Muscle layer of duodenum (tissue), 2 donors: ENCODE measurements at regions not wholly inside any gene's neighbourhood (a gene's known extent, or its start where the extent isn't known, plus 50 kb on each side); places are given as distances from the start of the nearest gene placed in this dataset.

ENCODE experiments used
- H3K27ac ChIP-seq: one replicate; pipeline ENCODE4 v1.7.0; 2013; ENCODE audit warnings: mild to moderate bottlenecking, low read length
- H3K27me3 ChIP-seq: one replicate; pipeline ENCODE4 v1.7.0; 2013; ENCODE audit warnings: low read depth, mild to moderate bottlenecking, control low read depth, low read length
- H3K36me3 ChIP-seq, 2 donors: one replicate each; pipeline ENCODE4 v1.7.0; 2013; ENCODE audit warnings: low read length in 2 of 2, control low read depth in 1 of 2, mild to moderate bottlenecking in 1 of 2; ENCODE audit not compliant: insufficient read depth in 2 of 2, control insufficient read depth in 1 of 2
- H3K4me1 ChIP-seq, 2 donors: one replicate each; pipeline ENCODE4 v1.7.0; 2013; ENCODE audit warnings: low read length in 2 of 2, mild to moderate bottlenecking in 2 of 2, control low read depth in 1 of 2, moderate library complexity in 1 of 2; ENCODE audit not compliant: insufficient read depth in 2 of 2, control insufficient read depth in 1 of 2
- H3K4me3 ChIP-seq, 2 donors: one replicate each; pipeline ENCODE4 v1.7.0; 2013; ENCODE audit warnings: low read length in 2 of 2, low read depth in 1 of 2, mild to moderate bottlenecking in 1 of 2
- H3K9me3 ChIP-seq, 2 donors: one replicate each; pipeline ENCODE4 v1.7.0; 2013; ENCODE audit warnings: low read length in 2 of 2, control low read depth in 1 of 2, mild to moderate bottlenecking in 1 of 2; ENCODE audit not compliant: control insufficient read depth in 1 of 2
- donor health status: healthy.

DNA sequence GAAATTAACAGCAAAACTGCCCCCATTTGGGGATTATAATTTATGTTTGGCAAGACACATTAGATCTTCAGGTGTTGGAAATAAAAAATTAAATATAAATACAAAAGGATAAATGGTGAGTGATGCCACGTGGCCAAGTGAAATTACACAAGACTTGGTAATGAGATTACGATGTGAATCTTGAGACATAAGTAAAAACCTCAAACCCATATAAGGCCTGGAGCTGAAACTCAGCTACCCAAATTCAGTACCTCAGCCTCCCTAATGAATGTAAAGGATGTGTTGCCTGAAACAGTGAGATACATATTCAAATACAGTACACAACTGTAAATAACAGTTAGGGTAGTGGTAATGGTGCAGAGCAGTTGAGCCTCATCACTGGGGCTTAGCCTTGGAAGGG is 1146.6 kb downstream of the OTOL1 start:
- H3K4me1 ChIP-seq = no peaks in the 10 kb centered on the region
- H3K36me3 ChIP-seq = no peaks in the 10 kb centered on the region
- H3K27ac ChIP-seq = no peak overlapping the region
- no peak overlapping the region for H3K4me3 ChIP-seq
- H3K9me3 ChIP-seq = peaks cover 0 to 3% of the 10 kb centered on the region in 2 donors
- H3K27me3 ChIP-seq = no peaks in the 10 kb centered on the region

GRCh38 chr3:162647321-162647720 is 1150.7 kb downstream of the OTOL1 start:
- Histone ChIP-seq H3K27ac (no peak overlapping the region), H3K4me1 (no peaks in the 10 kb centered on the region), H3K27me3 (no peaks in the 10 kb centered on the region), H3K4me3 (no peak overlapping the region), H3K36me3 (no peaks in the 10 kb centered on the region), H3K9me3 (peaks cover 0 to 3% of the 10 kb centered on the region in 2 donors)

GRCh38 chr3:162658003-162658402 is 1161.4 kb downstream of the OTOL1 start:
- Histone ChIP-seq H3K4me1 (no peaks in the 10 kb centered on the region), H3K36me3 (no peaks in the 10 kb centered on the region), H3K9me3 (no peaks in the 10 kb centered on the region), H3K27me3 (no peaks in the 10 kb centered on the region), H3K27ac (no peak overlapping the region), H3K4me3 (no peak overlapping the region)

DNA sequence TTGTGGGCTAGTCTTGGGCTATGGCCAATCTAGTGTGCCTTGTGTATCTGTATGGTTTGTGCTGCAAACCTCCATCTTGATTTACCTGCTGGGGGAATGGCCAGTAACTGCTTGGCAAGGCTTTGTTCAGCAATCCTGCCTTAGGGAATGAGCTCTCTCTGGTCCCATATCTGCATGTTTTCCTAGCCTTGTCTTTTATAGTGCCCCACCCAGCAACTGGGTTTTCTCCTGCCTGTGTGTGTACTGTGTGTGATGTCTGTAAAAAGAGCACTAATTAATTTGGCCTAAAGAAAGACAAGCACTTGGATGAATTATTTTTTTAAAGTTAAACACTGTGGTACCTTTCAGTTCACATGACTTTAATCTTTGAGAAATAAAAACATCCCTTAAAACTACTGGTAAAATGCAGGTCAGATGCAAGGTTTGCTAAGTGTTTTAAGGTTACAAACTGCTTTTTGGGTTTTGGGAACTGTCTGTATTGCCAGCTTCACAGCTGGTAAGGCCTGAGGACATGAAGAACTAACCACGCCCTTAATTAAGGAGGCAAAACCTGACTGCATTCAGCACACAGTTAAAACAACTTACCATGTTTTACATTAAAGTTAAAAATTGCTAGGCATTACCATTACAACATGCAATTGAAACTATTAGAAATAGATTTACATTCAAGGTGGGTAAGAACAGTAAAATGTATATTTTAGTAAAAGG is 1169.2 kb downstream of the OTOL1 start:
- H3K27ac ChIP-seq = no peak overlapping the region
- no peaks in the 10 kb centered on the region for H3K4me1 ChIP-seq
- H3K27me3 ChIP-seq = no peaks in the 10 kb centered on the region

GRCh38 chr3:162666835-162667234 is 1170.2 kb downstream of the OTOL1 start:
- Histone ChIP-seq H3K9me3 (no peaks in the 10 kb centered on the region), H3K36me3 (no peaks in the 10 kb centered on the region), H3K27me3 (no peaks in the 10 kb centered on the region), H3K27ac (no peak overlapping the region), H3K4me3 (no peak overlapping the region), H3K4me1 (no peaks in the 10 kb centered on the region)

More for the DNA sequence above, 1169.2 kb downstream of the OTOL1 start:
- Histone ChIP-seq H3K9me3 (no peaks in the 10 kb centered on the region), H3K36me3 (no peaks in the 10 kb centered on the region), H3K4me3 (no peak overlapping the region)

DNA sequence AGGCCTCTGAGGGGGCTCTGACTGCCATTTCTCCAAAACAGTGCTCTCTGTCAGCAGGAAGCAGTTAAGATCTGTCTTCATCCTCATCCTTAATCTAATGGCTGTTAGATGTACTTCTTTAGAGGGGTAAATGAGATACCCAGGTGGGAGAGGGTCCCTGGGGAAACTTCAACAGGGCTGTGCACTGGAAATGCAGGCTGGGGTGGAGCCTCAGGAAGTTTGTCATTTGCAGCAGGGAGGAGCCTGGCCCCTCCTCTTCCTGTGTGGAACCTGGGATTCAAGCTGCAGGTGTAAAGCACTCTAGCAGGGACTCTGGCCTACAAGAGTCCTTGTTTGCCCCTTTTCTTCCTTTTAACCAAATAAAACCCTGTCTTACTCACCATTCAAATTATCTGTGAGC is 1173.6 kb downstream of the OTOL1 start:
- no peaks in the 10 kb centered on the region for H3K27me3 ChIP-seq
- H3K36me3 ChIP-seq = no peaks in the 10 kb centered on the region
- H3K27ac ChIP-seq = no peak overlapping the region
- no peaks in the 10 kb centered on the region for H3K9me3 ChIP-seq
- no peak overlapping the region for H3K4me3 ChIP-seq
- peaks cover 0 to 5% of the 10 kb centered on the region in 2 donors for H3K4me1 ChIP-seq

GRCh38 chr3:162677475-162677874 is 1180.9 kb downstream of the OTOL1 start:
- Histone ChIP-seq H3K4me1 (peaks cover 0 to under 1% of the 10 kb centered on the region in 2 donors), H3K9me3 (no peaks in the 10 kb centered on the region), H3K27ac (no peak overlapping the region), H3K4me3 (no peak overlapping the region), H3K27me3 (no peaks in the 10 kb centered on the region), H3K36me3 (no peaks in the 10 kb centered on the region)

- no peak overlapping the region for H3K4me3 ChIP-seq
- H3K27ac ChIP-seq = no peak overlapping the region
- no peaks in the 10 kb centered on the region for H3K27me3 ChIP-seq
- no peaks in the 10 kb centered on the region for H3K9me3 ChIP-seq
- no peaks in the 10 kb centered on the region for H3K36me3 ChIP-seq
- no peaks in the 10 kb centered on the region for H3K4me1 ChIP-seq
Observed at GRCh38 chr3:162678941-162679340, 1182.3 kb downstream of the OTOL1 start.

- Histone ChIP-seq H3K27me3 (no peaks in the 10 kb centered on the region), H3K36me3 (no peaks in the 10 kb centered on the region), H3K4me3 (no peak overlapping the region), H3K4me1 (no peaks in the 10 kb centered on the region), H3K9me3 (no peaks in the 10 kb centered on the region), H3K27ac (no peak overlapping the region)
Observed at GRCh38 chr3:162684260-162684659, 1187.7 kb downstream of the OTOL1 start.

DNA sequence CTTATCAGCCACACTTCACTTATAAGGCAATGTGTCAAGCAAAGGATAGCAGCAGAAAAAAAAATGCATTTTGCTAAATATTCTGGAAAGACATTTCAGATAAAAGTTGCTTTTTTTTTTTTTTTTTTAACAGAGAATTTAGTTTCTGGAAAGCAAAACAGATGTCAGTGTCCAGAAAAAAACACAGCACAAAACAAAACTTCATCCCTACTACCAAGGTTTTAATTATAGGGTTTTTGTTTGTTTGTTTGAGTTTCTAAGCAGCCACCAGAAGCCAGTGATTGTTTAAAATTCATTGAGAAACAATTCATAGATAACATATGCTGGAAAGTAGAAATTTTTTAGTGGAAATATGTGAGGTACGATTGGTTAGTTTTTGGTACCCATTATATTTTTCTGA is 1202.7 kb downstream of the OTOL1 start:
- H3K9me3 ChIP-seq = no peaks in the 10 kb centered on the region
- no peak overlapping the region for H3K27ac ChIP-seq
- H3K27me3 ChIP-seq = no peaks in the 10 kb centered on the region
- H3K36me3 ChIP-seq = no peaks in the 10 kb centered on the region
- H3K4me1 ChIP-seq = peaks cover 0 to 3% of the 10 kb centered on the region in 2 donors
- H3K4me3 ChIP-seq = no peak overlapping the region

DNA sequence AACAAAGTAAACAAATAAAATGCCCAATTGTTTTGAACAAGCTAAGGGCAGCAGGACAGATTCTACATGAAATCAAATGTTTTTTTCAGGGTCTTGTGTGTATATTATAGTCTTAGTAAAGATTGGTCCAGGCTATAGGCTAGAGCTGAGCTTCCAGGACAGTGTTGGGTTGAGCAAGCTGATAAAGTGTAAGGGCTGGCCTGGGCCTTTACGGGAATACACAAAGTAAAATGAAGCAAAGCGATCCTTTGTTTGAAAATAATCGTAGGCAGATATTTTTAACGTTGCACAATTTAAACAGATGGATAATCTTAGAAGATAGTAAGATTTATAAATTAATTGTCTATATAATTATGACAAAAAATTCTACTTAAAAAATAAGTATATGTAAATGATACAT is 1204.6 kb downstream of the OTOL1 start:
- no peaks in the 10 kb centered on the region for H3K27me3 ChIP-seq
- H3K4me1 ChIP-seq = peaks cover 0 to 6% of the 10 kb centered on the region in 2 donors
- no peak overlapping the region for H3K27ac ChIP-seq
- H3K4me3 ChIP-seq = no peak overlapping the region
- no peaks in the 10 kb centered on the region for H3K9me3 ChIP-seq
- no peaks in the 10 kb centered on the region for H3K36me3 ChIP-seq

GRCh38 chr3:162702768-162703385 is 1206.3 kb downstream of the OTOL1 start:
- Histone ChIP-seq H3K27ac (no peak overlapping the region), H3K4me1 (peaks cover 0 to 6% of the 10 kb centered on the region in 2 donors), H3K9me3 (no peaks in the 10 kb centered on the region), H3K27me3 (no peaks in the 10 kb centered on the region), H3K36me3 (no peaks in the 10 kb centered on the region), H3K4me3 (no peak overlapping the region)
